HEK293T (cell line): ENCODE measurements at regions not wholly inside any gene's neighbourhood (a gene's known extent, or its start where the extent isn't known, plus 50 kb on each side); places are given as distances from the start of the nearest gene placed in this dataset.

Experiments
- CTCF ChIA-PET: fragments of 350-600 bp; formaldehyde crosslinking; extraction: SDS; loops from one replicate; lab custom pipeline; 2021; ENCODE audit warnings: antibody characterized with exemption, inconsistent platforms; lab: Yijun Ruan, JAX
- POLR2A ChIA-PET: fragments of 350-600 bp; formaldehyde crosslinking; extraction: SDS; loops from one replicate; lab custom pipeline; 2020; ENCODE audit warnings: antibody characterized with exemption, inconsistent platforms; lab: Yijun Ruan, JAX
- DNase-seq: peaks from one replicate; pipeline ENCODE4 v3.0.0; 2012; ENCODE audit warnings: mixed read lengths; ENCODE audit errors: extremely low spot score
- ARNT ChIP-seq: fragments of 450-650 bp; IDR thresholded peaks from 2 replicates; pipeline ENCODE4 v1.6.1; 2017; ENCODE audit warnings: mild to moderate bottlenecking
- BHLHE40 ChIP-seq: fragments of 450-650 bp; IDR thresholded peaks from 2 replicates; pipeline ENCODE4 v1.6.1; 2016; ENCODE audit warnings: mild to moderate bottlenecking, moderate library complexity, borderline replicate concordance
- CTBP1 ChIP-seq: fragments of 450-650 bp; IDR thresholded peaks from 2 replicates; pipeline ENCODE4 v1.6.1; 2016; ENCODE audit warnings: borderline replicate concordance
- ELF4 ChIP-seq: fragments of 450-650 bp; IDR thresholded peaks from 2 replicates; pipeline ENCODE4 v1.6.1; 2017; ENCODE audit warnings: antibody characterized with exemption
- FOXA1 ChIP-seq: fragments of 450-650 bp; IDR thresholded peaks from 2 replicates; pipeline ENCODE4 v1.6.1; 2016; ENCODE audit warnings: mild to moderate bottlenecking
- FOXK2 ChIP-seq: fragments of 450-650 bp; IDR thresholded peaks from 2 replicates; pipeline ENCODE4 v1.6.1; 2016; ENCODE audit warnings: mild to moderate bottlenecking
- FOXM1 ChIP-seq: fragments of 450-650 bp; IDR thresholded peaks from 2 replicates; pipeline ENCODE4 v1.6.1; 2017; ENCODE audit warnings: mild to moderate bottlenecking, borderline replicate concordance
- HDGF ChIP-seq: fragments of 450-650 bp; IDR thresholded peaks from 2 replicates; pipeline ENCODE4 v1.6.1; 2017; ENCODE audit warnings: antibody characterized with exemption, borderline replicate concordance
- L3MBTL2 ChIP-seq: fragments of 450-650 bp; conservative IDR thresholded peaks from 2 replicates; pipeline ENCODE4 v1.6.1; 2016; ENCODE audit warnings: mild to moderate bottlenecking
- LEF1 ChIP-seq: fragments of 450-650 bp; IDR thresholded peaks from 2 replicates; pipeline ENCODE4 v1.6.1; 2017; ENCODE audit warnings: mild to moderate bottlenecking, borderline replicate concordance
- NFRKB ChIP-seq: fragments of 450-650 bp; IDR thresholded peaks from 2 replicates; pipeline ENCODE4 v1.6.1; 2016; ENCODE audit warnings: mild to moderate bottlenecking, moderate library complexity
- SP1 ChIP-seq: fragments of 450-650 bp; IDR thresholded peaks from 2 replicates; pipeline ENCODE4 v1.6.1; 2017
- SUZ12 ChIP-seq: fragments of 450-650 bp; IDR thresholded peaks from 2 replicates; pipeline ENCODE4 v1.6.1; 2016; ENCODE audit warnings: mild to moderate bottlenecking
- TARDBP ChIP-seq: fragments of 450-650 bp; IDR thresholded peaks from 2 replicates; pipeline ENCODE4 v1.6.1; 2016
- ZNF384 ChIP-seq: fragments of 450-650 bp; IDR thresholded peaks from 2 replicates; pipeline ENCODE4 v1.6.1; 2016
- TF ChIP-seq, protein P1 (sequence below): fragments of 450-650 bp; IDR thresholded peaks from 2 replicates; pipeline ENCODE4 v1.6.1; 2016

GRCh38 chr15:31243895-31244294, 82.7 kb upstream of the KLF13 start:
- POLR2A ChIA-PET, result no interaction called here
- DNase-seq, result no peak
- TF ChIP-seq LEF1, result no peak
- TF ChIP-seq FOXK2, result no peak
- no peak for TF ChIP-seq SUZ12
- TF ChIP-seq TARDBP, result no peak
- TF ChIP-seq, protein P1, sequence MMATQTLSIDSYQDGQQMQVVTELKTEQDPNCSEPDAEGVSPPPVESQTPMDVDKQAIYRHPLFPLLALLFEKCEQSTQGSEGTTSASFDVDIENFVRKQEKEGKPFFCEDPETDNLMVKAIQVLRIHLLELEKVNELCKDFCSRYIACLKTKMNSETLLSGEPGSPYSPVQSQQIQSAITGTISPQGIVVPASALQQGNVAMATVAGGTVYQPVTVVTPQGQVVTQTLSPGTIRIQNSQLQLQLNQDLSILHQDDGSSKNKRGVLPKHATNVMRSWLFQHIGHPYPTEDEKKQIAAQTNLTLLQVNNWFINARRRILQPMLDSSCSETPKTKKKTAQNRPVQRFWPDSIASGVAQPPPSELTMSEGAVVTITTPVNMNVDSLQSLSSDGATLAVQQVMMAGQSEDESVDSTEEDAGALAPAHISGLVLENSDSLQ, result no peak
- no peak for TF ChIP-seq FOXA1
- no peak for TF ChIP-seq FOXM1
- TF ChIP-seq ZNF384, result no peak
- no peak for TF ChIP-seq L3MBTL2
- TF ChIP-seq ELF4, result no peak
- no peak for TF ChIP-seq NFRKB
- TF ChIP-seq ARNT, result no peak
- TF ChIP-seq BHLHE40, result no peak
- TF ChIP-seq CTBP1, result no peak
- TF ChIP-seq SP1, result no peak
- no peak for TF ChIP-seq HDGF
- CTCF ChIA-PET, result no interaction called here

- TF ChIP-seq ARNT, result no peak
- no peak for TF ChIP-seq BHLHE40
- no peak for TF ChIP-seq SUZ12
- no peak for TF ChIP-seq ZNF384
- TF ChIP-seq SP1, result no peak
- TF ChIP-seq FOXM1, result no peak
- TF ChIP-seq FOXK2, result no peak
- TF ChIP-seq ELF4, result no peak
- no peak for TF ChIP-seq TARDBP
- TF ChIP-seq FOXA1, result no peak
- TF ChIP-seq, protein P1, result no peak
- TF ChIP-seq HDGF, result no peak
- no peak for TF ChIP-seq CTBP1
- TF ChIP-seq NFRKB, result no peak
- no peak for TF ChIP-seq L3MBTL2
- TF ChIP-seq LEF1, result no peak
- ChIA-PET POLR2A (no interaction called here), CTCF (no interaction called here)
- no peak for DNase-seq
Measured at GRCh38 chr15:31245135-31245689, 81.4 kb upstream of the KLF13 start.

DNA sequence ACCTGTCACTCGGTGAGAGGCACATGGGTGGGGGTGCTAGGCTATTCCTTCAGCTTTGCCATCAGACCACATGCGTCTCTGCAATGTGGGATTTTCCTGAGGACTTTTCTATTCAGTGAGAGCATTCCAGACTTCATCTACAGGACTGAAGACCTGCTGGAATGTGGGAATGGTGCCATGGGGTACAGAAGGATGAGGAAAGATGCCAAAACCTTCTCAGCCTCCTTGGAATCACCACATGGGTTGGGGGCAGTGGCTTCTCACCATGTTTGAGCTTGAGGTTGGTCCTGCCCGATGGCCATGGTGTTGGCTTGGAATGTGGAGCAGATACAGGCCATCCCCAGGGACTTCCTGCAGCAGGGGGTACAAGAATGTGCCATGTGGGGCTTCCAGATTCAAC, 80.9 kb upstream of the KLF13 start:
- no peak for DNase-seq
- POLR2A ChIA-PET, result no interaction called here
- CTCF ChIA-PET, result no interaction called here
- TF ChIP-seq SUZ12 (no peak), FOXA1 (no peak), FOXM1 (no peak), TARDBP (no peak), ARNT (no peak), NFRKB (no peak), ELF4 (no peak), CTBP1 (no peak)

GRCh38 chr15:31247404-31247803, 79.2 kb upstream of the KLF13 start:
- POLR2A ChIA-PET, result no interaction called here
- TF ChIP-seq FOXK2 (no peak), CTBP1 (no peak), LEF1 (no peak), TARDBP (no peak), FOXA1 (no peak)
- CTCF ChIA-PET, result no interaction called here
- no peak for DNase-seq

DNA sequence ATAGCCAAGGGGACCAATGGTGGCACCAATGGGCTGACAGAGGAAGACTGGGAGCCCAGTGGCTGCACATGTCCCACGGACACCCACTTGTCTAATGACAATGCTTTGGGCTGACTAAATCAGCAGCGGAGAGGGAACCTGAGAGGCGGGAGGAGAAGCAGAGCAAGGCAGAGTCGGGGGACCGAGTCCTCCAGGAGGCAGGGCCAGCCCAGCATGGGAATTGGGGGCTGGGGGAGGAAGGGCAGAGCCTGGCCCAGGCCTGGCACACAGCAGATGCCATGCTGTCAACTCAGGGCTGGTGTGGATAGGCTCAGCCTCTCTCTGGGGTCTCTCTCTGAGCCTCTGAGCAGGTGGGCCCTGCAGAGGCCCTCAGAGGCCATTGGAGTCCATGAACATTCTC, 78.4 kb upstream of the KLF13 start:
- ChIA-PET POLR2A (no interaction called here), CTCF (no interaction called here)
- no peak for DNase-seq
- TF ChIP-seq NFRKB (no peak), L3MBTL2 (no peak), SP1 (no peak)

GRCh38 chr15:31248951-31249350, 77.7 kb upstream of the KLF13 start:
- no peak for TF ChIP-seq ARNT
- TF ChIP-seq BHLHE40, result no peak
- no peak for TF ChIP-seq FOXA1
- no peak for TF ChIP-seq ELF4
- TF ChIP-seq HDGF, result no peak
- no peak for TF ChIP-seq SUZ12
- no peak for TF ChIP-seq FOXK2
- TF ChIP-seq SP1, result no peak
- no peak for TF ChIP-seq CTBP1
- no peak for TF ChIP-seq TARDBP
- TF ChIP-seq NFRKB, result no peak
- no peak for TF ChIP-seq FOXM1
- TF ChIP-seq, protein P1, result no peak
- no peak for TF ChIP-seq LEF1
- TF ChIP-seq L3MBTL2, result no peak
- TF ChIP-seq ZNF384, result no peak
- DNase-seq, result no peak
- CTCF ChIA-PET, result no interaction called here
- POLR2A ChIA-PET, result no interaction called here

DNA sequence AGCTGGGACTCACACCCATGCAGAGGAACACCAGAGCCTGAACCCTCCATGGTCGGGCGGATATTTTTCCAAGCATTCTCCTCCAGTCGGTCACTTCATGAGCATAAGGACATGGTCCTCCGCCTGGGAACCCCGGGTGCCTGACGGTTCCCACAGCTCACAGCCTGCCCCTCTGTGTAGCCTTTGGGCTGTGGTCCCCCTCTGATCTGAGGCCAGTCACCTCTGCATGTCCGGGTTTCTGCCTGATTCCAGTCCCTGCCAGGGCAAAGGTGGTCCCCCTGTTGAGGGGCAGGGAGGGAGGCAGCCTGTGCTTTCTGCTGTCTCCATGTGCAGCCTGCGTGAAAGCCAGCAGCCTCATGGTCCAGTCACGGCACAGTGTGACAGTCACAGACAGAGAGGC, 76.6 kb upstream of the KLF13 start:
- CTCF ChIA-PET, result no interaction called here
- TF ChIP-seq ZNF384 (no peak), HDGF (no peak), SP1 (no peak), FOXA1 (no peak), NFRKB (no peak), FOXM1 (no peak), TARDBP (no peak), ELF4 (no peak), LEF1 (no peak)
- POLR2A ChIA-PET, result no interaction called here
- no peak for DNase-seq
